Left lung (tissue), 4 donors: ENCODE measurements at regions not wholly inside any gene's neighbourhood (a gene's known extent, or its start where the extent isn't known, plus 50 kb on each side); places are given as distances from the start of the nearest gene placed in this dataset.

ENCODE experiments used
- ATAC-seq: fragments of 200-7000 bp; cut with Tn5 transposase; one replicate; pipeline ENCODE4 v1.9.1; 2020; ENCODE audit warnings: moderate library complexity
- DNase-seq, 4 donors: peaks; one replicate each; pipeline ENCODE4 v3.0.0-alpha.2; 2013 to 2020
- H3K27ac ChIP-seq, 2 donors: fragments of 200-600 bp; sonication (generic) in 1 of 2; one replicate each; pipeline versions ENCODE4 v1.5.0 to v1.8.0; 2020 to 2021
- H3K27me3 ChIP-seq, 2 donors: fragments of 200-600 bp; sonication (generic) in 1 of 2; one replicate each; pipeline versions ENCODE4 v1.5.0 to v1.8.0; 2020 to 2021
- H3K36me3 ChIP-seq, 2 donors: fragments of 200-600 bp; sonication (generic) in 1 of 2; one replicate each; pipeline versions ENCODE4 v1.5.0 to v1.8.0; 2020 to 2021
- H3K4me1 ChIP-seq, 2 donors: fragments of 200-600 bp; one replicate each; pipeline ENCODE4 v1.8.0; 2021
- H3K4me3 ChIP-seq, 2 donors: fragments of 200-600 bp; sonication (generic) in 1 of 2; one replicate each; pipeline versions ENCODE4 v1.5.0 to v1.8.0; 2020 to 2021; ENCODE audit warnings: mild to moderate bottlenecking in 1 of 2
- H3K9me3 ChIP-seq, 2 donors: fragments of 200-600 bp; sonication (generic) in 1 of 2; one replicate each; pipeline versions ENCODE4 v1.5.0 to v1.8.0; 2020 to 2021
- intact Hi-C, 2 donors: fragments of 100-400 bp; cut with DNase I; formaldehyde crosslinking; loops; one replicate each; pipeline versions ENCODE4 v1.11.2 to v1.14.2; 2022
- TF ChIP-seq, protein P1 (sequence below), 2 donors: fragments of 200-600 bp; sonication (generic) in 1 of 2; IDR thresholded peaks; one replicate each; pipeline versions ENCODE4 v1.5.0 to v1.8.0; 2021; ENCODE audit warnings: antibody characterized with exemption in 2 of 2
- donor health status: DM: no; HTN: yes; CAD: no.
- donor health status: DM: no; HTN: no; CAD: no.

DNA sequence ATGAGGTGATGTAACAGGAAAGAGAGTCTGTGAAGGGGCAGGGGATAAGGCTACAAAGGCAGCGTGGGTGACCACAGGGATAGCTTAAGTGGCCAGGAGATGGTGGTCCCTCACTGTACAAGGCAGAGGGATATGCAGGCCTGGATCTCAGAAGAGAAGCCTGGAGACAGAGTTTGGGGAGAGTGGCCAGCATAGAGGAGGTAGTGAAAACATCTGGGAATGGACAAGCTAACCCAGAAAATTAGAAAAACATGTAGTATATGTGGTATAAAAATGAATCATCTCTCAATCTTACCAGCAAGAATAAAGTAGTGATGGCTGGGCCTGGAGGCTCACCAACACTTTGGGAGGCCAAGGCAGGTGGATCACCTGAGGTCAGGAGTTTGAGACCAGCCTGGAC, 349.2 kb upstream of the KLF4 start:
- H3K27ac ChIP-seq, result no peak overlapping the region
- no peaks in the 10 kb centered on the region for H3K36me3 ChIP-seq
- ATAC-seq, result no peak
- no peak for DNase-seq
- no peak overlapping the region for H3K4me3 ChIP-seq
- no peaks in the 10 kb centered on the region for H3K9me3 ChIP-seq
- intact Hi-C loops, result no loop called here
- peaks cover 0 to 45% of the 10 kb centered on the region in 2 donors for H3K27me3 ChIP-seq
- peaks cover 0 to 10% of the 10 kb centered on the region in 2 donors for H3K4me1 ChIP-seq
- TF ChIP-seq, protein P1, sequence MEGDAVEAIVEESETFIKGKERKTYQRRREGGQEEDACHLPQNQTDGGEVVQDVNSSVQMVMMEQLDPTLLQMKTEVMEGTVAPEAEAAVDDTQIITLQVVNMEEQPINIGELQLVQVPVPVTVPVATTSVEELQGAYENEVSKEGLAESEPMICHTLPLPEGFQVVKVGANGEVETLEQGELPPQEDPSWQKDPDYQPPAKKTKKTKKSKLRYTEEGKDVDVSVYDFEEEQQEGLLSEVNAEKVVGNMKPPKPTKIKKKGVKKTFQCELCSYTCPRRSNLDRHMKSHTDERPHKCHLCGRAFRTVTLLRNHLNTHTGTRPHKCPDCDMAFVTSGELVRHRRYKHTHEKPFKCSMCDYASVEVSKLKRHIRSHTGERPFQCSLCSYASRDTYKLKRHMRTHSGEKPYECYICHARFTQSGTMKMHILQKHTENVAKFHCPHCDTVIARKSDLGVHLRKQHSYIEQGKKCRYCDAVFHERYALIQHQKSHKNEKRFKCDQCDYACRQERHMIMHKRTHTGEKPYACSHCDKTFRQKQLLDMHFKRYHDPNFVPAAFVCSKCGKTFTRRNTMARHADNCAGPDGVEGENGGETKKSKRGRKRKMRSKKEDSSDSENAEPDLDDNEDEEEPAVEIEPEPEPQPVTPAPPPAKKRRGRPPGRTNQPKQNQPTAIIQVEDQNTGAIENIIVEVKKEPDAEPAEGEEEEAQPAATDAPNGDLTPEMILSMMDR (IDR thresholded peaks at IDR 0.05), result no peak

GRCh38 chr9:107836300-107836699, 346.7 kb upstream of the KLF4 start:
- intact Hi-C loops, result no loop called here
- Histone ChIP-seq H3K9me3 (no peaks in the 10 kb centered on the region), H3K27ac (no peak overlapping the region), H3K4me3 (no peak overlapping the region), H3K27me3 (peaks cover 0 to 62% of the 10 kb centered on the region in 2 donors), H3K4me1 (peaks cover 0 to 10% of the 10 kb centered on the region in 2 donors), H3K36me3 (no peaks in the 10 kb centered on the region)
- TF ChIP-seq, protein P1 (IDR thresholded peaks at IDR 0.05), result no peak
- no peak for ATAC-seq
- DNase-seq, result no peak

DNA sequence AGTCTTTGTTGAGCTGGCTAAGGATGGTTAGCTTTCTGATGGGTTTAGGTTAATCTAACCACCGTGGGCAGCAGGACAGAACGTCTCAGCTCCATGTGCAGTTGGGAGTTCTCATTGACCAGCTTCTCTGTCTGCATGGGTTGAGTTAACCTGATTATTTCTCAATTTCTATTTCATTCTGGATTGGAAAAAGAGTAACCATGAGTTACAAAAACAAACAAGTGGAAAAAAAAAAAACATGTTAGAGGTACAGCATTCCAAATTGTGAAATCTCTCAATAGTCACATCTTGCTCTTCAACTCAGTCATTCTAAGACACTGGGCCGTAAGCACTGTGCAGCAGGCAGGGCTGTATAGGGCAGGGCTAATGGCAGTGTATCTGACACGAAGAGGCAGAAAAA, 343.7 kb upstream of the KLF4 start:
- intact Hi-C loops, result no loop called here
- H3K4me1 ChIP-seq, result no peaks in the 10 kb centered on the region
- no peaks in the 10 kb centered on the region for H3K36me3 ChIP-seq
- H3K9me3 ChIP-seq, result no peaks in the 10 kb centered on the region
- DNase-seq, result no peak
- no peak overlapping the region for H3K4me3 ChIP-seq
- H3K27me3 ChIP-seq, result peaks cover 0 to 72% of the 10 kb centered on the region in 2 donors
- TF ChIP-seq, protein P1 (IDR thresholded peaks at IDR 0.05), result no peak
- no peak overlapping the region for H3K27ac ChIP-seq
- no peak for ATAC-seq

GRCh38 chr9:107832871-107833270, 343.3 kb upstream of the KLF4 start:
- intact Hi-C loops, result no loop called here
- ATAC-seq (no peak), DNase-seq (no peak)
- Histone ChIP-seq H3K27ac (no peak overlapping the region), H3K9me3 (no peaks in the 10 kb centered on the region), H3K4me3 (no peak overlapping the region), H3K36me3 (no peaks in the 10 kb centered on the region), H3K4me1 (no peaks in the 10 kb centered on the region), H3K27me3 (peaks cover 0 to 69% of the 10 kb centered on the region in 2 donors)
- TF ChIP-seq, protein P1 (IDR thresholded peaks at IDR 0.05), result no peak

DNA sequence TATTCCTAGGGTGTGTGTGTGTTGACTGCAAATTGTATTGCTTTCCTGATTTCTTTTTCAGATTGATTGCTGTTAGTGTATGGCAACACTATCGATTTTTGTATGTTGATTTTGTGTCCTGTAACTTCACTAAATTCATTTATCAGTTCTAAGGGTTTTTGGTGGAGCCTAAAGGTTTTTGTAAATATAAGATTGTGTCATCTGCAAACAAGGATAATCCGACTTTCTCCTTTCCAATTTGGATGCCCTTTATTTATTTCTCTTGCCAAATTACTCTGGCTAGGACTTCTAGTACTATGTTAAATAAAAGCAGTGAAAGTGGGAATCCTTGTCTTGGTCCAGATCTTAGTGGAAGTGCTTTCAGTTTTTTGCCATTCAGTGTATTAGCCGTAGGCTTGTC, 340.9 kb upstream of the KLF4 start:
- Histone ChIP-seq H3K4me1 (no peaks in the 10 kb centered on the region), H3K27me3 (peaks cover 0 to 73% of the 10 kb centered on the region in 2 donors), H3K27ac (no peak overlapping the region), H3K4me3 (no peak overlapping the region), H3K9me3 (no peaks in the 10 kb centered on the region), H3K36me3 (no peaks in the 10 kb centered on the region)
- TF ChIP-seq, protein P1 (IDR thresholded peaks at IDR 0.05), result no peak
- intact Hi-C loops, result no loop called here
- no peak for DNase-seq
- ATAC-seq, result no peak
